ENCODE measurements at regions not wholly inside any gene's neighbourhood (a gene's known extent, or its start where the extent isn't known, plus 50 kb on each side); places are given as distances from the start of the nearest gene placed in this dataset.

- intact Hi-C loops (cut with DNase I), result no loop called here
- DNase-seq, result no peak
- WGBS, 2 donors, result 83 to 86% methylated on average over 1 of the region's 1 CpG
- no peaks in the 10 kb centered on the region for H3K27me3 ChIP-seq
- H3K9me3 ChIP-seq, result no peaks in the 10 kb centered on the region
- TF ChIP-seq, protein P1, sequence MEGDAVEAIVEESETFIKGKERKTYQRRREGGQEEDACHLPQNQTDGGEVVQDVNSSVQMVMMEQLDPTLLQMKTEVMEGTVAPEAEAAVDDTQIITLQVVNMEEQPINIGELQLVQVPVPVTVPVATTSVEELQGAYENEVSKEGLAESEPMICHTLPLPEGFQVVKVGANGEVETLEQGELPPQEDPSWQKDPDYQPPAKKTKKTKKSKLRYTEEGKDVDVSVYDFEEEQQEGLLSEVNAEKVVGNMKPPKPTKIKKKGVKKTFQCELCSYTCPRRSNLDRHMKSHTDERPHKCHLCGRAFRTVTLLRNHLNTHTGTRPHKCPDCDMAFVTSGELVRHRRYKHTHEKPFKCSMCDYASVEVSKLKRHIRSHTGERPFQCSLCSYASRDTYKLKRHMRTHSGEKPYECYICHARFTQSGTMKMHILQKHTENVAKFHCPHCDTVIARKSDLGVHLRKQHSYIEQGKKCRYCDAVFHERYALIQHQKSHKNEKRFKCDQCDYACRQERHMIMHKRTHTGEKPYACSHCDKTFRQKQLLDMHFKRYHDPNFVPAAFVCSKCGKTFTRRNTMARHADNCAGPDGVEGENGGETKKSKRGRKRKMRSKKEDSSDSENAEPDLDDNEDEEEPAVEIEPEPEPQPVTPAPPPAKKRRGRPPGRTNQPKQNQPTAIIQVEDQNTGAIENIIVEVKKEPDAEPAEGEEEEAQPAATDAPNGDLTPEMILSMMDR (IDR thresholded peaks at IDR 0.05), result no peak
- TF ChIP-seq POLR2A (IDR thresholded peaks at IDR 0.05), result no peak
- no peak overlapping the region for H3K4me3 ChIP-seq (replicated peaks in 1 of 3)
- H3K36me3 ChIP-seq, result no peaks in the 10 kb centered on the region
- no peak overlapping the region for H3K27ac ChIP-seq
- no peaks in the 10 kb centered on the region for H3K4me1 ChIP-seq
Measured at GRCh38 chr5:86983208-86983607, 284.5 kb upstream of the RASA1 start.

DNA sequence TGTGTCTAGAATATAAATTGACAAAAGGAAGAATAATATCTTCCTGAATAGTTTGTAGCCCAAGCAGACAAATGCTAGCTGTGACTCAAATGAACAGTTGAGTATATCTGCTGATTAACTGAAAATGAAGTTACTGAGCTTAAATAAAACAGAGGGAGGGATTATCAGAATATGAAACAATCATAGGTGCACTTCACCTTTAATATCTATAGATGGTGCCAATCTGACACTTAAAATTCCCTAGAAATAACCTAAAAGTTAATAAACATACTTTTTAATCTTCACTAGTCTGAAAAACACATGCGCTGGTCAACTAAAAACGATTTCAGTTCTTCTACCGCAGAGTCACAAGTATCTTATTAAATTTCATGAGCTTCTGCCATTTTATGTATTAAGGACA, 280.8 kb upstream of the RASA1 start:
- no peaks in the 10 kb centered on the region for H3K36me3 ChIP-seq
- intact Hi-C loops (cut with DNase I), result no loop called here
- 86 to 93% methylated on average over 3 of the region's 3 CpGs for WGBS, 2 donors
- DNase-seq, result no peak
- no peak overlapping the region for H3K27ac ChIP-seq
- H3K9me3 ChIP-seq, result no peaks in the 10 kb centered on the region
- TF ChIP-seq, protein P1 (IDR thresholded peaks at IDR 0.05), result no peak
- TF ChIP-seq POLR2A (IDR thresholded peaks at IDR 0.05), result no peak
- H3K4me3 ChIP-seq (replicated peaks in 1 of 3), result no peak overlapping the region
- H3K4me1 ChIP-seq, result no peaks in the 10 kb centered on the region
- no peaks in the 10 kb centered on the region for H3K27me3 ChIP-seq

DNA sequence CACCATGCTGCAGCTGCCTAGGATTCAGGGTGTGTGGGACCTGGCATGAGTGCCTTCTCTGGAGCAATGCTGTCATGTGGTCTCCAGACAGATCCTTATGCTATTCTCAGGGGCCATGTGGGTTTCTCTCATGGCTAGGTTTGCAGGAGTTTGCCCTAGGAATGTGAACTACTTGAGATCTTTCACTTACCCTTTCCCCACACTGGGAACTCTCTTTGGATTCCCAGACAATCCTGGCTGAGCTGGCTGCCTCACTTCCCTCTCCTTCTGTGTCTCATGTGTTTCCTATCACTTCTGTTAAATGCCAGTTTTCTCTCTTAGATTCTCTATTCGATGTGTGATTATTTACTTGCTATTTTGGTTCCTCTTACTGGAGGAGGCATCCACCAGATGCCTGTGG, 270.2 kb upstream of the RASA1 start:
- whole genome bisulfite sequencing, 2 donors, result 76 to 80% methylated on average over 1 of the region's 1 CpG

GRCh38 chr5:86999951-87000350, 267.7 kb upstream of the RASA1 start:
- no peak for TF ChIP-seq POLR2A (IDR thresholded peaks at IDR 0.05)
- TF ChIP-seq, protein P1 (IDR thresholded peaks at IDR 0.05), result no peak

More for the DNA sequence above, 270.2 kb upstream of the RASA1 start:
- DNase-seq, result no peak
- no peak overlapping the region for H3K4me3 ChIP-seq (replicated peaks in 1 of 3)
- no peaks in the 10 kb centered on the region for H3K9me3 ChIP-seq
- intact Hi-C loops (cut with DNase I), result no loop called here
- H3K27ac ChIP-seq, result no peak overlapping the region
- H3K36me3 ChIP-seq, result no peaks in the 10 kb centered on the region
- H3K4me1 ChIP-seq, result no peaks in the 10 kb centered on the region
- H3K27me3 ChIP-seq, result no peaks in the 10 kb centered on the region
- no peak for TF ChIP-seq POLR2A (IDR thresholded peaks at IDR 0.05)
- TF ChIP-seq, protein P1 (IDR thresholded peaks at IDR 0.05), result no peak

GRCh38 chr5:87002485-87002884, 265.2 kb upstream of the RASA1 start:
- Histone ChIP-seq H3K4me1 (no peaks in the 10 kb centered on the region), H3K9me3 (no peaks in the 10 kb centered on the region), H3K4me3 (replicated peaks in 1 of 3) (no peak overlapping the region), H3K27ac (no peak overlapping the region), H3K27me3 (no peaks in the 10 kb centered on the region), H3K36me3 (no peaks in the 10 kb centered on the region)
- DNase-seq, result no peak
- TF ChIP-seq POLR2A (IDR thresholded peaks at IDR 0.05), result no peak
- TF ChIP-seq, protein P1 (IDR thresholded peaks at IDR 0.05), result no peak
- WGBS, 2 donors, result 64 to 65% methylated on average over 3 of the region's 3 CpGs
- intact Hi-C loops (cut with DNase I), result no loop called here

More at GRCh38 chr5:86999951-87000350, 267.7 kb upstream of the RASA1 start:
- WGBS, 2 donors, result 82 to 91% methylated on average over 5 of the region's 5 CpGs
- Histone ChIP-seq H3K9me3 (no peaks in the 10 kb centered on the region), H3K4me3 (replicated peaks in 1 of 3) (no peak overlapping the region), H3K4me1 (no peaks in the 10 kb centered on the region), H3K27me3 (no peaks in the 10 kb centered on the region), H3K36me3 (no peaks in the 10 kb centered on the region), H3K27ac (no peak overlapping the region)
- no peak for DNase-seq
- intact Hi-C loops (cut with DNase I), result no loop called here

Data from thyroid gland (tissue), 4 donors.